K562 (cell line): ENCODE measurements at regions not wholly inside any gene's neighbourhood (a gene's known extent, or its start where the extent isn't known, plus 50 kb on each side); places are given as distances from the start of the nearest gene placed in this dataset.

ENCODE experiments used
- MYC ChIP-seq, 2 experiments: fragments of 250-450 bp in 1 of 2; sonication (Bioruptor Pico) in 1 of 2; IDR thresholded peaks; 2 replicates each; pipeline versions ENCODE4 v1.5.1 to v1.6.1; 2012 to 2021; ENCODE audit warnings: low read depth in 2 of 2, borderline replicate concordance in 1 of 2, improper control_type of control experiment in 1 of 2, low read length in 1 of 2, mild to moderate bottlenecking in 1 of 2, moderate library complexity in 1 of 2
- SMAD3 ChIP-seq: fragments of 450-650 bp; formaldehyde crosslinking; conservative IDR thresholded peaks from 2 replicates; pipeline ENCODE4 v1.4.0; 2020; ENCODE audit warnings: mild to moderate bottlenecking
- ZNF140 ChIP-seq: fragments of 250-450 bp; sonication (Bioruptor Pico); IDR thresholded peaks from 2 replicates; pipeline ENCODE4 v1.8.0; 2021; ENCODE audit warnings: moderate library complexity, mild to moderate bottlenecking, inconsistent platforms

DNA sequence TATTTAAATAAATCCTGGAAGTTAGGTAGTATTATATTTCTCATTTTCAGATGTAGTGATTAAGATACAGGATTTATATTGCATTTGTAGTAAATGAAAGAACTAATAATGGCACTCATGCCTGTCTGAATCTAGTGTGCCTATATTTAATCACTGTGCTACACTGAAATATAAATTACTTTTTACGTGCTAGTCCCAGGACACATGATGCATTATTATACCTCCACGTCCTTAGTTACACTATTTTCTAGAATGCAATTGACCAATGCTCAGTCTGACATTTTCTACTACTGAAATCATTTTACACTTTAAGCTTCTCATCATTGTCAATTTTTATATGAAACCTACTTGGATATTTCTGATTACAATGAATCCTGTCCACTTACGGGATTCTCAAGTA, 80.9 kb upstream of the TMEFF2 start:
- TF ChIP-seq MYC (IDR thresholded peaks at IDR 0.05; ENCODE audit: low read depth, low read length) = no peak
- TF ChIP-seq MYC (CRISPR knock-in tag; IDR thresholded peaks at IDR 0.05; ENCODE audit: borderline replicate concordance, low read depth) = no peak
- no peak for TF ChIP-seq ZNF140
- no peak for TF ChIP-seq SMAD3
